ENCODE measurements at regions not wholly inside any gene's neighbourhood (a gene's known extent, or its start where the extent isn't known, plus 50 kb on each side); places are given as distances from the start of the nearest gene placed in this dataset.
A peak's percentile ranks its signal among the peaks of the same experiment; 100 is the strongest.
"Not testable (repeated sequence)": the region's sequence is repeated elsewhere in the genome, so short reads cannot be mapped to it uniquely, and the experiment has no call there.

GRCh38 chr2:220348206-220348605 lies 720.8 kb downstream of the SLC4A3 start:
- intact Hi-C loops (cut with DNase I): no loop called here
- DNase-seq (no peak), ATAC-seq (no peak)
- Histone ChIP-seq H3K27ac (ENCODE audit: low read length) (no peak overlapping the region), H3K4me3 (ENCODE audit: low read length) (no peak overlapping the region), H3K27me3 (ENCODE audit: control insufficient read depth, insufficient read depth) (no peaks in the 10 kb centered on the region), H3K9me3 (ENCODE audit: control insufficient read depth, low read length) (no peaks in the 10 kb centered on the region), H3K4me1 (ENCODE audit: control insufficient read depth, insufficient read depth, low read length) (no peaks in the 10 kb centered on the region)
- 54% methylated on average over 2 of the region's 2 CpGs for WGBS

GRCh38 chr2:220353897-220354296 lies 726.5 kb downstream of the SLC4A3 start:
- intact Hi-C loops (cut with DNase I): no loop called here
- Histone ChIP-seq H3K9me3 (ENCODE audit: control insufficient read depth, low read length) (no peaks in the 10 kb centered on the region), H3K27me3 (ENCODE audit: control insufficient read depth, insufficient read depth) (no peaks in the 10 kb centered on the region), H3K27ac (ENCODE audit: low read length) (no peak overlapping the region), H3K4me3 (ENCODE audit: low read length) (no peak overlapping the region), H3K4me1 (ENCODE audit: control insufficient read depth, insufficient read depth, low read length) (no peaks in the 10 kb centered on the region)
- DNase-seq (no peak), ATAC-seq (no peak)

GRCh38 chr2:220356076-220356475 lies 728.6 kb downstream of the SLC4A3 start:
- H3K4me3 ChIP-seq (ENCODE audit: low read length): no peak overlapping the region
- H3K27me3 ChIP-seq (ENCODE audit: control insufficient read depth, insufficient read depth): no peaks in the 10 kb centered on the region
- ATAC-seq (no peak), DNase-seq (no peak)
- H3K4me1 ChIP-seq (ENCODE audit: control insufficient read depth, insufficient read depth, low read length): no peaks in the 10 kb centered on the region
- H3K9me3 ChIP-seq (ENCODE audit: control insufficient read depth, low read length): no peaks in the 10 kb centered on the region
- H3K27ac ChIP-seq (ENCODE audit: low read length): no peak overlapping the region
- intact Hi-C loops (cut with DNase I): no loop called here
- WGBS: 19% methylated on average over 1 of the region's 1 CpG

- intact Hi-C loops (cut with DNase I): no loop called here
- no peak overlapping the region for H3K4me3 ChIP-seq (ENCODE audit: low read length)
- ATAC-seq (no peak), DNase-seq (no peak)
- no peaks in the 10 kb centered on the region for H3K4me1 ChIP-seq (ENCODE audit: control insufficient read depth, insufficient read depth, low read length)
- WGBS: 62% methylated on average over 2 of the region's 2 CpGs
- no peaks in the 10 kb centered on the region for H3K27me3 ChIP-seq (ENCODE audit: control insufficient read depth, insufficient read depth)
- no peak overlapping the region for H3K27ac ChIP-seq (ENCODE audit: low read length)
- no peaks in the 10 kb centered on the region for H3K9me3 ChIP-seq (ENCODE audit: control insufficient read depth, low read length)
Measured at GRCh38 chr2:220365023-220365422, 737.6 kb downstream of the SLC4A3 start.

GRCh38 chr2:220366765-220367164 lies 739.3 kb downstream of the SLC4A3 start:
- whole genome bisulfite sequencing: 87% methylated on average over 1 of the region's 1 CpG
- intact Hi-C loops (cut with DNase I): no loop called here
- Histone ChIP-seq H3K27ac (ENCODE audit: low read length) (no peak overlapping the region), H3K4me1 (ENCODE audit: control insufficient read depth, insufficient read depth, low read length) (no peaks in the 10 kb centered on the region), H3K4me3 (ENCODE audit: low read length) (no peak overlapping the region), H3K27me3 (ENCODE audit: control insufficient read depth, insufficient read depth) (no peaks in the 10 kb centered on the region), H3K9me3 (ENCODE audit: control insufficient read depth, low read length) (no peaks in the 10 kb centered on the region)
- DNase-seq (no peak), ATAC-seq (no peak)

GRCh38 chr2:220370764-220371163 lies 743.3 kb downstream of the SLC4A3 start:
- intact Hi-C loops (cut with DNase I): no loop called here
- Histone ChIP-seq H3K27ac (ENCODE audit: low read length) (no peak overlapping the region), H3K9me3 (ENCODE audit: control insufficient read depth, low read length) (no peaks in the 10 kb centered on the region), H3K4me1 (ENCODE audit: control insufficient read depth, insufficient read depth, low read length) (no peaks in the 10 kb centered on the region), H3K27me3 (ENCODE audit: control insufficient read depth, insufficient read depth) (no peaks in the 10 kb centered on the region), H3K4me3 (ENCODE audit: low read length) (no peak overlapping the region)
- ATAC-seq: no peak
- no peak for DNase-seq

- Histone ChIP-seq H3K27me3 (ENCODE audit: control insufficient read depth, insufficient read depth) (no peaks in the 10 kb centered on the region), H3K4me1 (ENCODE audit: control insufficient read depth, insufficient read depth, low read length) (no peaks in the 10 kb centered on the region), H3K27ac (ENCODE audit: low read length) (no peak overlapping the region), H3K9me3 (ENCODE audit: control insufficient read depth, low read length) (no peaks in the 10 kb centered on the region), H3K4me3 (ENCODE audit: low read length) (no peak overlapping the region)
- intact Hi-C loops (cut with DNase I): no loop called here
- 52% methylated on average over 2 of the region's 2 CpGs for WGBS
- DNase-seq: no peak
- ATAC-seq: no peak
Measured at GRCh38 chr2:220371211-220371610, 743.8 kb downstream of the SLC4A3 start.

GRCh38 chr2:220373878-220374277 lies 746.4 kb downstream of the SLC4A3 start:
- ATAC-seq: no peak
- H3K9me3 ChIP-seq (ENCODE audit: control insufficient read depth, low read length): no peaks in the 10 kb centered on the region
- DNase-seq: no peak
- no peak overlapping the region for H3K4me3 ChIP-seq (ENCODE audit: low read length)
- no peaks in the 10 kb centered on the region for H3K27me3 ChIP-seq (ENCODE audit: control insufficient read depth, insufficient read depth)
- WGBS: 75% methylated on average over 2 of the region's 2 CpGs
- H3K4me1 ChIP-seq (ENCODE audit: control insufficient read depth, insufficient read depth, low read length): no peaks in the 10 kb centered on the region
- no peak overlapping the region for H3K27ac ChIP-seq (ENCODE audit: low read length)
- intact Hi-C loops (cut with DNase I): no loop called here

GRCh38 chr2:220374282-220374681 lies 746.9 kb downstream of the SLC4A3 start:
- H3K4me3 ChIP-seq (ENCODE audit: low read length): no peak overlapping the region
- H3K9me3 ChIP-seq (ENCODE audit: control insufficient read depth, low read length): no peaks in the 10 kb centered on the region
- 53% methylated on average over 2 of the region's 2 CpGs for WGBS
- H3K4me1 ChIP-seq (ENCODE audit: control insufficient read depth, insufficient read depth, low read length): no peaks in the 10 kb centered on the region
- no peaks in the 10 kb centered on the region for H3K27me3 ChIP-seq (ENCODE audit: control insufficient read depth, insufficient read depth)
- no peak for ATAC-seq
- intact Hi-C loops (cut with DNase I): no loop called here
- H3K27ac ChIP-seq (ENCODE audit: low read length): no peak overlapping the region
- no peak for DNase-seq

GRCh38 chr2:220377482-220378155 lies 750.2 kb downstream of the SLC4A3 start:
- intact Hi-C loops (cut with DNase I): no loop called here
- WGBS: 53% methylated on average over 2 of the region's 2 CpGs
- no peak for DNase-seq
- H3K27me3 ChIP-seq (ENCODE audit: control insufficient read depth, insufficient read depth): no peaks in the 10 kb centered on the region
- no peak for ATAC-seq
- no peaks in the 10 kb centered on the region for H3K4me1 ChIP-seq (ENCODE audit: control insufficient read depth, insufficient read depth, low read length)
- no peak overlapping the region for H3K27ac ChIP-seq (ENCODE audit: low read length)
- H3K9me3 ChIP-seq (ENCODE audit: control insufficient read depth, low read length): no peaks in the 10 kb centered on the region
- H3K4me3 ChIP-seq (ENCODE audit: low read length): no peak overlapping the region

- ATAC-seq; H3K27ac ChIP-seq (ENCODE audit: low read length); H3K9me3 ChIP-seq (ENCODE audit: control insufficient read depth, low read length); H3K4me1 ChIP-seq (ENCODE audit: control insufficient read depth, insufficient read depth, low read length); DNase-seq; intact Hi-C loops (cut with DNase I); H3K27me3 ChIP-seq (ENCODE audit: control insufficient read depth, insufficient read depth); H3K4me3 ChIP-seq (ENCODE audit: low read length): not testable (repeated sequence)
- WGBS: 93% methylated on average over 8 of the region's 8 CpGs
Measured at GRCh38 chr2:220387758-220388157, 760.3 kb downstream of the SLC4A3 start.

- no peak for DNase-seq
- no peaks in the 10 kb centered on the region for H3K4me1 ChIP-seq (ENCODE audit: control insufficient read depth, insufficient read depth, low read length)
- intact Hi-C loops (cut with DNase I): no loop called here
- H3K4me3 ChIP-seq (ENCODE audit: low read length): no peak overlapping the region
- no peaks in the 10 kb centered on the region for H3K9me3 ChIP-seq (ENCODE audit: control insufficient read depth, low read length)
- ATAC-seq: peak; percentile 72 to 74
- 41% methylated on average over 2 of the region's 2 CpGs for WGBS
- H3K27me3 ChIP-seq (ENCODE audit: control insufficient read depth, insufficient read depth): no peaks in the 10 kb centered on the region
- no peak overlapping the region for H3K27ac ChIP-seq (ENCODE audit: low read length)
Measured at GRCh38 chr2:220393711-220394110, 766.3 kb downstream of the SLC4A3 start.
